Activated naive CD8-positive, alpha-beta T cell treated with anti-CD3 and anti-CD28 coated beads, Interleukin-2, amount 50 U/mL, for 16 hours (primary cell): ENCODE measurements at regions not wholly inside any gene's neighbourhood (a gene's known extent, or its start where the extent isn't known, plus 50 kb on each side); places are given as distances from the start of the nearest gene placed in this dataset.
"Not testable (repeated sequence)": the region's sequence is repeated elsewhere in the genome, so short reads cannot be mapped to it uniquely, and the experiment has no call there.

Source experiments
- DNase-seq: peaks from one replicate; pipeline ENCODE4 v3.0.0-alpha.2; 2020; ENCODE audit warnings: low read depth, low spot score

DNA sequence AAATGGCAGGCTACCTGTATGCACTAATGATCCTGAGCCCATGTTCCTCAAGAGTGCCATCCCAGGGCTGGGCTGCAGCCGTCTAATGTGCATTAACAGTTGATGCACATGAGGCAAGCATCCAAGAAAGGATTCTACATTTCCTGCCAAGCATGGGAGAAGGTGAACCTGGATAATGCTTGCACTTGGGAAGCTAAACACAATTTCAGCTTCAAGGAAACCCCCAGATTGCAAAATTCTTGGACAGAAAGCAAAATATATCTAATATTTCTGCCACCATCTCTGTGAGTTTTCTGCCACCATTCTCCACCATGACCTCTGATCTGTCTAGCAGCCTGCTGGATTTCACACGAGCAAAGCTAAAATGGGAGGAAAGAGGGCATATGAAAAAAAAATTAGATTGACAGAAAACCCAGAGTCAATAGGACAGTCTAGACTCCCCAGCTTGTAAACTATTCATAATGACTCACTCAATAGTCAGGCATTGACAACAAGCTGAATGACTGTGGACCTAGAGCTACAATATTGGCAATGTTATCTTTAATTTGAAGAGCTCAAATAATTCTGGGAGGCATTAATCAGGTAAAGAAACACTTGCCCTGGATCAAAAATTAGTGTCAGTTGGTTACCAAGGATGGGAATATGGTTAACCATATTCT, 91.9 kb upstream of the BCL2L14 start:
- no peak for DNase-seq

DNA sequence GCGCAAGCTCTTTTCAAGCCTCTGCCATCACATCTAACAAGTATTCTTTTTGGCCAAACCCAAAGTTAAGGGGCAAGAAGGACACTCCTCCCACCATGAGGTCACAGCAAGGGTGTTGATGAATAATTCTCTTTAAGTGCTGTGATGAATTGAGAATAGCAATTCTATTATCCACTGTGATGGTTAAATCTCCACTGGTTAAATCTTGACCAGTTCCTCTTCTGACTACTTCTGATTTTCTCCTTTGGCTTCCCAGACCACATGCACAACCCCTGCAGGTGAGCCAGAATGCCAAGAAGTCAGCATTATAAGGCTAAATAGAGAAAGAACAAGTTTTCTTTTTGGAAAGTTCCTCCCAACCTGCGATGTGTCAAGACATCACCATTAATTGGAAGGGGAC, 90.6 kb upstream of the BCL2L14 start:
- no peak for DNase-seq

DNA sequence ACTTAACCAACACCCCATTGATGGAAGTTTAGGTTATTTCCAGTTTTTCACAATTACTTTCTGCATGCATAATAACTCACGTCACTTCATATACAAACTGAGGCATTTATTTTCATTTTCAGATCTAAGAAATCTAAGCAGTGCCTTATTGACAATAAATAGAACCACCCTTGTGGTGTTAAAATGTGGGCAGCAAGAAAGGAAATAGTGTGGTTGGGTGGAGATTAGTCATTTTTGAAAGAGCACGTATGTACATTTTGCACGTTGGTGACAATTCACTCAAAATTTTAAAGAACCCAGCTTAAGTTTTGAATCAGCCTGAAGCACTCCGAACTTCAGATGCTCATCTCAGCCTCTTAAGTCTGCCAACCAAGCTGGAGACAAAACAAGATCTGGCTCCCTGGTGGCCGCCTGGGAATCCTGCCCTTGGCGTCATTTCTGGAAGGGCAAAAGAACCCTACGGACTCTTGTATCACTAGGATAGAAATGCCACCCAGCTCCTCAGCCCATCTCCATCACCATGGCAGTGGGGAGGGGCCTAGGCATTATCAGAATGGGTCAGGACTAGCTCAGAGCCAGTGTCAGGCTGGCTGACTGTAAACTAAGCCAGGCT, 89.5 kb upstream of the BCL2L14 start:
- no peak for DNase-seq

DNA sequence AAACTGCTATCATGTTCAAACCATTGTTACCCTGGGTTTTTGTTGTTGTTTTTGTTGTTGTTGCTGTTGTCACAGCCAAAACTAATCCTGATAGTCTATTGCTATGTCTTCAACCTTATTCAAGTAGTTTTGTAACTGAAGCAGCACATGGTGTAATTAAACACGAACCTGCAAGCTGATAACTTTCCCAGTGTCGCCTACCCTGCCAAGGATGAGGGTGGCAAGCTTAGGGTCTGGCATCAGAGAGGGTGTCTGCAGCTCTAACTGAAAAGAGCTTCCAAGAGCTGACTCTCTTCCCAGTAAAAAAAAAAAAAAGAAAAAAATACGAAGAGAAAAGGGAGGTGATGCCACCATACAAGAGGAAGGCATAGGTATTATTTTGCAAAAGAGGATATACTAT, 86.3 kb upstream of the BCL2L14 start:
- no peak for DNase-seq

DNA sequence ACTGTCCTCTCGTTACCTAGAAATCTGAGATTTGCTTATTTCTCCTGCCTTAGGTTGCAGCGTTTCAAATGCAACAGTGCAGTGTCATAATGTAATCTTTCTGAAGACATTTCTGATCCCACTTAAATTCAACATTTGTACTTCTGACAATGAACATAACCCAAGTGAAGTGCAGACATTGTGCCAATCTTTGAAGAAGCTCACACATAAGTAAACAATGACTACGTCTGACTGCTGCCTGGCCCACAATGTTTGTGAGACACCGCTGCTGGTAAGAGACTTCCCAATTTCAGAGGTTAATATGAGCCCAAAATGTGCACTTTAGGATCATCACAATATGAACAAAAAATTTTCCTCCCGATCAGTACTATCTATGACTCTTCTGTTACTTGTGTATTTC, 84.6 kb upstream of the BCL2L14 start:
- no peak for DNase-seq

DNA sequence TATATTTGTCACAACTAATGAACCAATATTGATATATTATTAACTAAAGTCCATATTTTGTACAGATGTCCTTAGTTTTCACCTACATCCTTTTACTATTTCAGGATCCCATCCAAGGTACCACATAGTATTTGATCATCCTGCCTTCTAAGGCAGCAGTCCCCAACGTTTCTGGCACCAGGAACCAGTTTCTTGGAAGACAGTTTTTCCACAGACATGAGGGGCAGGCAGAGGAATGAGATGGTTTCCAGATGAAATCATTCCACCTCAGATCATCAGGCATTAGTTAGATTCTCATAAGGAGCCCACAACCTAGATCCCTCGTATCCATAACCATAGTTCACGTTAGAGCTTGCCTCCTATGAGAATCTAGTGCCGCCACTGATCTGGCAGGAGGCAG, 82.8 kb upstream of the BCL2L14 start:
- DNase-seq, result no peak

DNA sequence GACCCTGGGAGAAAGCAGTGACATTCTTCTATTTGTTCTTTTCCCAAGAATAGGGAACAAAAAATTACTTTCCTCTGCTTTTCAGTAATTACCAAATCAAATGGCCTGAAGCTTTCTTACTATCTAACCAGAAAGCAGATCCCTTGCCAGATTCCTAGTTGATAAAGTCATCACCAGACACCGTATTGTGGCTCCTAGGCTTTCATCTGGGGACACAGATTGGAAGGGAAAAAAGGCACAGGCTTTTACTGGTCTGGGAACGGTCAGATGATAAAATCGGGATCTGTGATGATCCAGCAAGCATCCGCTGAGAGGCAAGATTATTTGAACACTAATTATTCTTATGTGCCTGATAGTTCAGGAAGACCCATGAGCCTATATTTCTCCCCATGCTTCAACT, 79.1 kb upstream of the BCL2L14 start:
- no peak for DNase-seq

DNA sequence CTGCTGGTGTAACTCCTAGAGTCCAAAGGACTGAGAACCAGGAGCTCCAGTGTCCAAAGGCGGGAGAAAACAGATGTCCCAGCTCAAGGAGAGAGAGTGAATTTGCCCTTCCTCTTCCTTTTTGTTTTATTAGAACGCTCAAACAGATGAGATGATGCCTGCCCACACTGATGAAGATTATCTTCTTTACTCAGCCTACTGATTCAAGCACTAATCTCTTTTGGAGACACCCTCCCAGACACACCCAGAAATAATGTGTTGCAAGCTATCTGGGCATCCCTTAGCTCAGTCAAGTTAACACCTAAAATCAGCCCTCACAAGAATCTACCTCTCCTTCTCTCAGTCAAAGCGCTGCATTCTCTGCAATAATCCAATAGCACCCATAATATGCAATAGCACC, 78.2 kb upstream of the BCL2L14 start:
- DNase-seq, result no peak

DNA sequence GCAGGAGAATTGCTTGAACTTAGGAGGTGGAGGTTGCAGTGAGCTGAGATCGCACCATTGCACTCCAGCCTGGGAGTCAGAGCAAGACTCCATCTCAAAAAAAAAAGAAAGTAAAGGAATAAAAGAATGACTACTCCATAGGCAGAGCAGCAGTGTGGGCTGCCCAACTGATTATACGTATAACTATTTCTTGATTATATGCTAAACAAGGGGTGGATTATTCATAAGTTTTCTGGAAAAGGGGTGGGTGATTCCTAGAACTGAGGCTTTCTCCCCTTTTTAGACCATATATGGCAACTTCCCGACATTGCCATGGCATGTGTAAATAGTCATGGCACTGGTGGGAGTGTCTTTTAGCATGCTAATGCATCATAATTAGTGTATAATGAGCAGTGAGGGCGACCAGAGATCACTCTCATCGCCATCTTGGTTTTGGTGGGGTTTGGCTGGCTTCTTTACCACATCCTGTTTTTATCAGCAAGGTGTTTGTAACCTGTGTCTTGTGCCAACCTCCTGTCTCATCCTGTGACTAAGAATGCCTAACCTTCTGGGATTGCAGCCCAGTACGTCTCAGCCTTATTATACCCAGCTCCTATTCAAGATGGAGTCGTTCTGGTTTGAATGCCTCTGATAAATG, 72.3 kb upstream of the BCL2L14 start:
- DNase-seq, result not testable (repeated sequence)

DNA sequence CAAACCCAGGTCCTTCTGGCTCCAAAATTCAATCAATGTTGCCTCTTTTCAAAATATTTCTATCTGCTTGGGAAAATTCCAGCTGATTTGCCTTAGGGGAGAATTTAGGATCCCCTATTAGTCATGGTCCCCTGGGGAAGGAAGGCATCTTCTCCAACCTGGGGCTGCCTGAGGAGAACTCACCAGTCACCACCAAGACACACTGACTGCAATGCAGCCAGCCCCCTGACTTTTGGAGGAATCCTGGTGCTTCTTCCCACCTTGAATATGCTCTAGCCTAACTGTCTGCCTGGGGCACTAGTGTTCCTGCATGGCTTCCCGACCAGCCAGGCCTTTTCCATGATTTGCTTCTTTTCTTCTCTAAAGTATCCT, 71.8 kb upstream of the BCL2L14 start:
- DNase-seq, result no peak

DNA sequence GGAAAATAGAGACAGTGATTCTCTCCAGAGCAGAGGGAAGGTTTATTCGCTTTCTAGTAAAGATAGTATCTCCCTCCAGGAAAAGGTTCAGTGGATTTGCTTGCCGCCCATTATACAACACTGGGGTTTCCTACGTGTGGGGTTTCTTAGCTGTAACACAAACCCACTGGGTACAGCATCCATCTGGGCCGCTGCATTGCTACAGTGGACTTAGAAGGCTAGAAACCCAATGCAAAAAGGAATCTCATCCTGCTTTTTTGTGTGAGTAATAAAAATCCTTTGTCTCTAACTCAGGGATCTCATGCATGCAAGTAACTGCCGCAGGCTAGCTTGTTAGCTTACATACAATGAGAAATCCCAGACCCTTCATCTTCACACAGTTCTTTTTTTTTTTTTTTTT, 67.1 kb upstream of the BCL2L14 start:
- DNase-seq, result no peak

DNA sequence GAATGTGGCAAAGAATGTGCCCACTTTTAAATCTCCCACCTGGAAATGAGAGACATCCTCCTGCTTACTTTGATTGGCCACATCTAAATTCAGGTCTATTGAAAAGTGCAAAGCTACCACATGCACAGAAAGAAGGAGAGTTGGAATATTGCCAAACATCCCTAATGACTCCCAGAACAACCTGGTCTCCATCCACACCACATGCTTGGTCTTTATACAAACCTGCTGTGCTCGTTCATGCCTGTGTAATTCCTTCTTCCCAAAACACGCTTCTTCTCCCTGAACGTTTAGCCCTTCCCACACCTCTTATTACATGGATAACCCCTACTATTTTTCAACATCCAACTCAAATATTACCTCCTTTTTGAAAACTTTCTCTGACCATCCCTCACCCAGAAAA, 66.2 kb upstream of the BCL2L14 start:
- no peak for DNase-seq

DNA sequence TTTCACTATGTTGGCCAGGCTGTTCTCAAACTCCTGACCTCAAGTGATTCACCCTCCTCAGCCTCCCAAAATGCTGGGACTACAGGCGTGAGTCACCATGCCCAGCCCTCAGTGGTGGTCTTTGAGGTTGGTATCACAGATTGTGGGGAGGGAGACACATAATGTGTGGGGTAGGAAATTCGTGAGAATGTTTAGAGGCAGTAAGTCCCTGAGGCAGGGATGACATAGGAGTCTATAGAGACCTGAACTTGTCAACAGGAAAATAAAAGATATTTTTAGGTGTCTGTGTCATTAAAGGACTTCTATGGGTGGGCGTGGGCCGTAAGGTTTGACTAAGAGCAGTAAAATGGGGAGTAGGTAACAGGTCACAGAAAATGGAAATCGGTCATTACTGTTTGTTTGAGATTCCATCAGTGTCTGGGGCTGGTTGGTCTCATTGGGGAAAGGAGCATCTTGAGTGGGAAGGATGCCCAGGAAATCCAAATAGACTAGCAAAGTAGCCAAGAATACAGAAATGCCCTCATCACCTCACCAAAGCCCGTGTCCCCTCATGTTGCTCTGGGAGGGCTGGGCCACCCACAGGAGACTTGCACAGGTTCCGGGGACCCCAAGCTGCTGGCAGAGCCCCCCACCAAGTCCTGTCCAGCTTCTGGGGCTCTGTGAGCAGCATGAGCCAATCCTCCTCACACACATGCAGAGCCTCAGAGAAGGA, 63.6 kb upstream of the BCL2L14 start:
- DNase-seq, result peak; percentile 54

DNA sequence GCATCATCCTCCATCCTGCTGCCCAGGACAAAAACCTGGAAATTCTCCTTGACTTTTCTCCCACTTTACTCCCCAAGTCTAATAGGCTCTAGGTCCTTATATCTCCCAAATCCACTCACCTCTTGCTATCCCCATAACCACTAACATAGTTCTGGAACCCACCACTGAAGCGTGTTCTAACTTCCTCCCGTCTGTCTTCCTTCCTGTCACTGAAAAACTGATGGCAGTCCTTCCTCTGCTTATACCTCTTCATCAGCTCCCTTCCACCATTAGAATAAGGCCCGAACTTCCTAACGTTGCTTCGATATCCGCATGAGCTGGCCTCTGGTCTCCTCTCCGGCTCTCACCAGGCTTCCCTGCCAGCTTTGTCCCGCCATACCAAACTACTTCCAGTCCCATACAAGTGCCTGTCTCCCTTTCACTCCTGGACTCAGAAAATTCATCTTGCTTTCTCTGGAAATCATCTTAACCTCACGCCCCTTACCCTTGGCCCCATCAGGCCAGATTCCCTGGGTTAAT, 63.0 kb upstream of the BCL2L14 start:
- no peak for DNase-seq

DNA sequence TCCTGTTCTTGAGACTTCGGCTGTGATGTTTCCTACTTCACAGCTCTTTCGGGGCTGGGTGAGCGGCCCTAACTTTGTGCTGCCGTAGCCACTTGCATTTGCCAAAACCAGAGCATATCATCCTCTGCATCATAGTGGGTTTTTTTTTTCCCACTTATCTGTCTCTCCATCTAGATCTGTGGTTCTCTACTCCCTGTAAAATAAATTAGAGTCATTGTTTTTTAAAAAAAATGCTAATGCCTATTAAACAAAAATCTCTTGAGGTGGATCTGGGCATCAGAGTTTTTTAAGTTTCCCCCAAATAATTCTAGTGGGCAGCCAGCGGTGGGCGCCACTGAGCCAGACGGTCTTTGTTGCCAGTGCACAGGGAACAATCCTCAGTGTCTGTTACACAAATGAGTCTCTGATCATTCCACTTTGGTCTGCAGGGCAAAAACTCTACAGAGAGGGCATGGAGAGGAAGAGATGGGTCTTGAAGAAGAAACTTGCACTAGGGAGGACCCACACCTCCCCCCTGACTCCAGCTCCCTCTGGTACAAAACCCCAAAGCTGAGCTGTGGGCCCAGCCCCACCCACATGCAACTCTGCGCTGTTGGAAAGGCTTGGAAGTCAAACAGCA, 62.4 kb upstream of the BCL2L14 start:
- DNase-seq, result no peak

DNA sequence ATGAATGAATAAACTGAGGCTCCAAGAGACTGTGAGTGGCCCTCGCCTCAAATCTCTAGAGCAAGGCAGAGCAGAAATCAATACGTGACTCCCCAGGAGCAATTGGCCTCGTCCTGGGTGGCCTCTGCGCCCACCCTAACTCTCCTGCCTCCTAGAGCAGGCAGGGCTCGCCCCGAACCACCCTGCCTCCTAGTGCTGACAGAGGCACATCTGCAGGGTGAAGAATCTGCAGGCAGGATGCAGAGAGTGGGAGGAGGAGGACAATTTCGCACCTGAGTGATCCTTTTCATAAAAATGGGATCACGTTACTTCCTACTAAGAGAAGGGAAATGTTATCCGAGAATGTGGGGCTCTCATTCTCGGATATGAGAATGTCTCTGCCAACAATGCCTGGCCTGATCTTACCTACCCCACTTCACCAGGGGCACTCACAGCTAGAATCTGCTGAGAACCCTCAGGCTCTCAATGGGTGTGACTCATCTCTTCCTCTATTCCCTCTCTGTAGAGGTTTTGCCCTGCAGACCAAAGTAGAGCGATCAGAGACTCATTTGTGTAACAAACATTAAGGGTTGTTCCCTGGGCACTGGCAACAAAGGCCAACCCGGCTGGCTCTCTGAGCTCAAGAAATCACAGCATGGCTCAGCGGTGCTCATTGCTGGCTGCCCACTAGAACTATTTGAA, 61.7 kb upstream of the BCL2L14 start:
- peak; percentile 16 for DNase-seq

DNA sequence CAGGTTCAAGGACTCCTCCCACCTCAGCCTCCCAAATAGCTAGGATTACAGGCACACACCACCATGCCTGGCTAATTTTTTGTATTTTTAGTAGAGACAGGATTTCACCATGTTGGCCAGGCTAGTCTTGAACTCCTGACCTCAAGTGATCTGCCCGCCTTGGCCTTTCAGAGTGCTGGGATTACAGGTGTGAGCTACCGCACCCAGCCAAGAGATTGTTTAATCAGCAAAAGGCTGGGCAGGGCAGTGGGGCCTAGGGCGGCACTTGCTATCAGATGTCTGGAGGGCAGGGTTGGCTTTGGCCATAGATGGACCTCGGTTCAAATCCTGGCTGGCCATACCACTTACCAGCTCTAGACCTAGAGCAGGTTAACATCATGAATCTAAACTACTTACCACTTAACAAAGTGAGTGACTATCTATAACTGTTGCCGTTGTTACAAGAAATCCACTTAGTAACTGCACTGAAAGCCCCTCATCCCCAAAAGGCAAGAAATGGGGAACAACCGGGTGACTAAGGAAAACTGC, 60.9 kb upstream of the BCL2L14 start:
- not testable (repeated sequence) for DNase-seq

DNA sequence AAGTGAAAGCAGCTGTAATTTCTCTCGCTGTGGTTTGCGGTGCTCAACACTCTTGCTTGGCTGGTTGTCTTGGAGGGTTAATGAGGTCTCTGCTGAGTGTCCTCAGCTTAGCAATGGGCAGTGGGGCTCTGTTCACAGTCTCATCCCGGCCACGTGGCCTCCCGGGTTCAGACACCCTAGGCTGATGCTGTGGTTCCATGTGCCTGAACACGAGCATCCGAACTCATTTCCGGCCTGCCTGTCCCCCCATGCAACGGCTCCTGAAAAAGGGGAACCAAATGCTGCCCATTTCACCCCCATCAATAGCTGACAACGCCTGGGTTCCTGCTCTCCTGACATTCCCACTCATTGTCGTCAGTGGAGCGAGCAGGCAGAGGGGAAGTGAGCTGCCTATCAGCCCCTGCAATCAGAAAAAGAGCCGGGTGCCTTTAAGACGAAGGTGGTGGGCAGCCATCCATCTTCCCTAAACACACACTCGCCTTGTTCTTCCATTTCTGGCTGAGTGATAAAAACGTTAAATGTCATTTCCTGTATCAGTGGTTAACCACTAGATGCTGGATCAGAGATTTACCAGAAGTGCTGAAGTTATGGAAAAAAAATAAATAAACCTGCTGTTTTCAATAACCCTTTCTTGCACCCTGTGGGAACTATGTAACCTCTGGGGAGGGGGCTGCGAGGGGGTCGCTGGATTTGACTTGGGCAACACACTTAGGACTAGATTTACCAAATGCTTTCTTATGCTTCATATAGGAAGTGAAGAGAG, 60.3 kb upstream of the BCL2L14 start:
- DNase-seq, result peak; percentile 24

DNA sequence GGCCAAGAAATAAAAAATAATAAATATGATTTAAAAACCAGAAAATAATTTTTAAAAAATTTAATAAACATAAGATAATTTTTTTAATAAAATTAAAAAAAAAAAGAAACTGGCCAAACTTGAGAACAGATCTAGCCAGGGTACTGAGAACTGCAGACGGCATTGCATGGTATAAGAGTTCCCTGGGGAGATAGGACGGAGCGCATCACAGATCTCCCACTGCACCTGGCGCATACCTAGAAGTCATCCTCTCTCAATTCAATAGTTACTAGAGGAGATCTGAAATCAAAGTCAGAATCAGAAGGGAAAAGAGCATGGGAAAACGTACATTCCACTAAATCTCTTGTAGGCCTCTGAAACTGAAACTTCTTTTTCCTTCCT, 58.9 kb upstream of the BCL2L14 start:
- no peak for DNase-seq

DNA sequence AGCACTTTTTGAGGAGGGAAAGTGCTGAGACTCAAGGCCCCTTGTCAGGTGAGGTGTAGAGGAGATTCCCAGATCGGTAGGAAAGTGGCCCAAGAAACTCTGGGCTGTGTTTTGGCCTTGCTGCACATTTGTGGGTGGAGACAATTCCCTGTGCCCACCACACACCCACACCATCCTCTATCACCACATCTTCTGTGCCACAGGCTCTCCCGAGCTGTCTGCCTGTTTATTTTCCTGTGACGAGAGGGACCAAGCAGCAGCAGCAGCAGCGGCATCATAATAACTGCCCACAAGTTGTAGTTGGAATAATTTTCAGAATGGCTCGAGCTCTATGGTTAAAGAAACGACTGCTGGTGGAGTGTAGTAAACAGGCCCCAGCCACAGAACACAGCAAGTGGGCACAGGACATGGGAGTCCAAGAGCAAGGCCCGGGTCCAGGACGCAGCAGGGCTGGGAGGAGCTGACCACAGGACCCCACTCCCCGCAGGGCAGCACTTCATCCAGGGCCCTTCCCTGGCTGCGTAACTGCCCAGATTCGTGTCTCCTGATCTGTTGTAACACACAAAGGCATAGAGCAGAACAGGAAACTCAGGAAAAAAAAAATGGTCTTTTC, 55.6 kb upstream of the BCL2L14 start:
- DNase-seq, result no peak
